CD4-positive, alpha-beta T cell (primary cell): ENCODE measurements at regions not wholly inside any gene's neighbourhood (a gene's known extent, or its start where the extent isn't known, plus 50 kb on each side); places are given as distances from the start of the nearest gene placed in this dataset.

Experiments
- ATAC-seq: fragments of 200-7000 bp; cut with Tn5 transposase; one replicate; pipeline ENCODE4 v1.10.0; 2022; ENCODE audit warnings: mild to moderate bottlenecking; ENCODE audit not compliant: poor library complexity
- CTCF ChIA-PET: fragments of 350-600 bp; sonication (Branson Sonifier 250); formaldehyde crosslinking; loops from one replicate; lab custom pipeline; 2021; ENCODE audit warnings: antibody characterized with exemption, inconsistent platforms; lab: Charles Lee
- POLR2A ChIA-PET: fragments of 350-600 bp; sonication (Branson Sonifier 250); formaldehyde crosslinking; loops from one replicate; lab custom pipeline; 2021; ENCODE audit warnings: antibody characterized with exemption, inconsistent platforms; lab: Charles Lee
- DNase-seq, 14 experiments: peaks; one replicate each; pipeline ENCODE4 v3.0.0-alpha.2; 2013 to 2020; ENCODE audit warnings: mixed read lengths in 2 of 14
- H3K27ac ChIP-seq, 2 donors: one replicate each; pipeline versions ENCODE4 v1.5.1 to v1.7.0; 2013; ENCODE audit warnings: low read length in 2 of 2, low read depth in 1 of 2, mild to moderate bottlenecking in 1 of 2
- H3K27me3 ChIP-seq, 2 experiments: 1 replicate in 1 of 2; 2 replicates in 1 of 2; pipeline versions ENCODE4 v1.6.1 to v1.7.0; 2013; ENCODE audit warnings: low read length in 2 of 2, control low read depth in 1 of 2, mild to moderate bottlenecking in 1 of 2, moderate library complexity in 1 of 2; ENCODE audit not compliant: insufficient read depth in 2 of 2, control insufficient read depth in 1 of 2
- H3K36me3 ChIP-seq: one replicate; pipeline ENCODE4 v1.6.1; 2013; ENCODE audit warnings: low read length, control low read depth; ENCODE audit not compliant: insufficient read depth
- H3K4me1 ChIP-seq: one replicate; pipeline ENCODE4 v1.6.1; 2013; ENCODE audit warnings: low read length, control low read depth; ENCODE audit not compliant: insufficient read depth
- H3K4me3 ChIP-seq: one replicate; pipeline ENCODE4 v1.5.1; 2013; ENCODE audit warnings: mild to moderate bottlenecking, low read length, moderate library complexity
- H3K9me3 ChIP-seq, 2 experiments: 1 replicate in 1 of 2; 2 replicates in 1 of 2; pipeline versions ENCODE4 v1.6.1 to v1.7.0; 2013; ENCODE audit warnings: low read length in 2 of 2, mild to moderate bottlenecking in 2 of 2, control low read depth in 1 of 2, moderate library complexity in 1 of 2; ENCODE audit not compliant: control insufficient read depth in 1 of 2, insufficient read depth in 1 of 2
- H3K27ac Mint-ChIP-seq: one replicate; pipeline ENCODE4 v1.8.0; 2020; ENCODE audit warnings: mixed read lengths
- H3K27me3 Mint-ChIP-seq: one replicate; pipeline ENCODE4 v1.8.0; 2021; ENCODE audit warnings: mixed read lengths
- H3K36me3 Mint-ChIP-seq: one replicate; pipeline ENCODE4 v1.8.0; 2021; ENCODE audit warnings: low read depth, mixed read lengths
- H3K4me1 Mint-ChIP-seq: one replicate; pipeline ENCODE4 v1.8.0; 2021; ENCODE audit warnings: low read depth, mixed read lengths
- H3K4me3 Mint-ChIP-seq: one replicate; pipeline ENCODE4 v1.8.0; 2020; ENCODE audit warnings: mild to moderate bottlenecking, mixed read lengths
- H3K9me3 Mint-ChIP-seq: one replicate; pipeline ENCODE4 v1.8.0; 2020; ENCODE audit warnings: mixed read lengths
- CTCF ChIP-seq: fragments of 200-600 bp; IDR thresholded peaks from one replicate; pipeline ENCODE4 v1.8.0; 2022; ENCODE audit warnings: antibody characterized with exemption, mild to moderate bottlenecking
- intact Hi-C, 2 experiments: fragments of 100-400 bp; cut with DNase I in 1 of 2; cut with micrococcal nuclease in 1 of 2; formaldehyde crosslinking; loops; one replicate each; pipeline versions ENCODE4 v1.15.1 to v1.9.0; 2023 to 2025; cut with DNase I, micrococcal nuclease

GRCh38 chr2:142782942-142783443, 94.5 kb upstream of the KYNU start:
- H3K27ac ChIP-seq, result no peak overlapping the region
- H3K9me3 ChIP-seq, result no peaks in the 10 kb centered on the region
- H3K27me3 ChIP-seq, result no peaks in the 10 kb centered on the region
- no peaks in the 10 kb centered on the region for H3K4me1 Mint-ChIP-seq
- ATAC-seq, result no peak
- no peak overlapping the region for H3K27ac Mint-ChIP-seq
- no peak overlapping the region for H3K4me3 Mint-ChIP-seq
- TF ChIP-seq CTCF, result no peak
- no peak overlapping the region for H3K4me3 ChIP-seq
- ChIA-PET CTCF (no interaction called here), POLR2A (no interaction called here)
- H3K4me1 ChIP-seq, result no peaks in the 10 kb centered on the region
- H3K36me3 Mint-ChIP-seq, result no peaks in the 10 kb centered on the region
- H3K27me3 Mint-ChIP-seq, result no peaks in the 10 kb centered on the region
- no peaks in the 10 kb centered on the region for H3K9me3 Mint-ChIP-seq
- intact Hi-C loops, result no loop called here
- no peak for DNase-seq
- H3K36me3 ChIP-seq, result no peaks in the 10 kb centered on the region

GRCh38 chr2:142781146-142781545, 96.3 kb upstream of the KYNU start:
- Histone ChIP-seq H3K4me1 (no peaks in the 10 kb centered on the region), H3K4me3 (no peak overlapping the region), H3K36me3 (no peaks in the 10 kb centered on the region), H3K27ac (no peak overlapping the region), H3K27me3 (no peaks in the 10 kb centered on the region), H3K9me3 (no peaks in the 10 kb centered on the region)
- TF ChIP-seq CTCF, result no peak
- no peak overlapping the region for H3K4me3 Mint-ChIP-seq
- POLR2A ChIA-PET, result no interaction called here
- intact Hi-C loops, result no loop called here
- no peaks in the 10 kb centered on the region for H3K27me3 Mint-ChIP-seq
- DNase-seq (no peak), ATAC-seq (no peak)
- H3K36me3 Mint-ChIP-seq, result no peaks in the 10 kb centered on the region
- no peaks in the 10 kb centered on the region for H3K4me1 Mint-ChIP-seq
- no peak overlapping the region for H3K27ac Mint-ChIP-seq
- CTCF ChIA-PET, result no interaction called here
- no peaks in the 10 kb centered on the region for H3K9me3 Mint-ChIP-seq

- no peaks in the 10 kb centered on the region for H3K36me3 Mint-ChIP-seq
- H3K27me3 Mint-ChIP-seq, result no peaks in the 10 kb centered on the region
- no peak overlapping the region for H3K27ac Mint-ChIP-seq
- ATAC-seq (no peak), DNase-seq (no peak)
- intact Hi-C loops, result no loop called here
- no peak overlapping the region for H3K27ac ChIP-seq
- POLR2A ChIA-PET, result no interaction called here
- H3K4me3 Mint-ChIP-seq, result no peak overlapping the region
- no peaks in the 10 kb centered on the region for H3K9me3 ChIP-seq
- peaks cover 3% of the 10 kb centered on the region for H3K9me3 Mint-ChIP-seq
- CTCF ChIA-PET, result no interaction called here
- TF ChIP-seq CTCF, result no peak
- H3K4me1 ChIP-seq, result no peaks in the 10 kb centered on the region
- no peaks in the 10 kb centered on the region for H3K27me3 ChIP-seq
- H3K36me3 ChIP-seq, result no peaks in the 10 kb centered on the region
- H3K4me3 ChIP-seq, result no peak overlapping the region
- no peaks in the 10 kb centered on the region for H3K4me1 Mint-ChIP-seq
Measured at GRCh38 chr2:142778289-142778688, 99.2 kb upstream of the KYNU start.
